ENCODE measurements at regions not wholly inside any gene's neighbourhood (a gene's known extent, or its start where the extent isn't known, plus 50 kb on each side); places are given as distances from the start of the nearest gene placed in this dataset.
"Not testable (repeated sequence)": the region's sequence is repeated elsewhere in the genome, so short reads cannot be mapped to it uniquely, and the experiment has no call there.

DNA sequence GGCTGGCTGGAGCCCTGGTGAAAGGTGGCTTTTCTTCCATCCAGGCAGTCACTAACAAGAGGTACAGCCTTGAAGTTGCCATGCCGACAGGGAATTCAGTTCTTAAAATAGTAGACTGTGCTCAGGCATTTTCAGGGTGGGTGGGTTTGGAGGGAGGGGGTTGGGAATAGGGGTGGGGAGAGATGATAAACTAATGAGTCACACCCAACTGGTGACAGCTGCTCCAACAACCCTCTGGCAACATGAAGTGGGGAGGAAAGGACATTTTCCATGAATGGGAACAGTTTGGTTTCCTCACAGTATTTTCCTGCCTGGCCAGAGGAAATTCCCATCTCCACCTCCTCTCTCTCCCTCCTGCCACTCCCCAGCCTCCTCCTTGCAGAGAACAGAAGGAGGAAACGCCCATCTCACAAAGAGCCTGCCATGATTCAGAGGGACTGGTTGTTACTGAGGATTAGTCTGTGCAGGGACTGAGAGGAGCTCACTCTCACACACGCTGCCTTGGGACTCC is 113.0 kb upstream of the SLC1A4 start:
- DNase-seq (ENCODE audit: low spot score) = no peak

GRCh38 chr2:64879745-64880144 is 109.5 kb upstream of the SLC1A4 start:
- no peak for DNase-seq (ENCODE audit: low spot score)

DNA sequence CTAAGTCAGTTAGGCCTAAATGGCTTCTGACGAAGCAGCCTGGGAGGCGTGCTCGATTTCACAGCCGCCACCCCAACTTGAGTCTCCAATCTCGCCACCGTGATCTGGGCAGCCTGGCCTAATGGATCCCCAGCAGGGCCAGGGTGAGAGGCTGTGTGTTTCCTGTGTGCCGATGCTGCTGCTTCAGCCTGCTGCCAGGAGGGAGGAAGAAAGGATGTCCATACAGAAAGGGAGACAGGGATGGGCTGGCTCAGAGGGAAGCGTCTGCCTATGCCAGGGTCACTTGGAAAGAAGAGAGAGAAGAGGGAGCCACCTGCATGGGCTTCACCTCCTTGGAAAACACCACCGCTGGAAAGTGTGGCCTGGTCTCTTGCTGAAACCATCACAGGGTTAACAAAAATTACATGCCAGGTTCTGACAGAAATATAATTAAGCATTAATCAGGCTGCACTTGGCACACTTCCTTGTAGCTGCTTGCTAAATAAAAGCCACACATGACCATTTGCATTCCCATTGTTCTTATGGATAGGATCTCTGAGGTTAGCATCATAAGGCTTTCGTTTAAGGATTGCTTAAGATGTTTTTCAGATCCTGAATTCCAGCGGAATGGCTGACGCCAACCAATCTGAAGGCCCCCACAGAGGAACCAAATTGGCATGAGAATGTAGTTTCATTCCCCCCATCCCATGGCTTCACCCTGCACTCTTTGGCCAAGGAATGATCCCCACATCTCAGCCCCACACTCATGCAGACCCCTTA is 108.8 kb upstream of the SLC1A4 start:
- no peak for DNase-seq (ENCODE audit: low spot score)

GRCh38 chr2:64881037-64881492 is 108.1 kb upstream of the SLC1A4 start:
- DNase-seq (ENCODE audit: low spot score) = no peak

DNA sequence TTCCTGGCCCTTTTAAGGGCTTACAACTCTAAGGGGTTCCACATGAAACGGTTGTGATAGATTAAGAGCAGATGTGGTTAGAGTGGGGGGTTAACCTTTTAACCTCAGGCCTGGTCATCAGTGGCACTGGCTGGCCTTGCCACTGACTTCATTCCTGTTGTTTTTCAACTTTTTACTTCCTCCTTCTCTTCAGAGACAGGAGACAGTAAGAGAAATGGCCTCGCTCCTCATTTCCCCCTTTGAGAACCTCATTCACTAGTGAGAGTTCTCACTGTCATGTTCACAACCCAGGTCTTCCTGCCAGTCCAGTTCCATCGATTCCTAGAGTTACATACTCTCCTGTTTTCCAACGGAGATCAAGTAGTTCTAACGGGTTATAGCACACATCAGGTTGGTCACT is 101.6 kb upstream of the SLC1A4 start:
- no peak for DNase-seq (ENCODE audit: low spot score)

- DNase-seq (ENCODE audit: low spot score) = no peak
Observed at GRCh38 chr2:64888591-64889309, 100.4 kb upstream of the SLC1A4 start.

DNA sequence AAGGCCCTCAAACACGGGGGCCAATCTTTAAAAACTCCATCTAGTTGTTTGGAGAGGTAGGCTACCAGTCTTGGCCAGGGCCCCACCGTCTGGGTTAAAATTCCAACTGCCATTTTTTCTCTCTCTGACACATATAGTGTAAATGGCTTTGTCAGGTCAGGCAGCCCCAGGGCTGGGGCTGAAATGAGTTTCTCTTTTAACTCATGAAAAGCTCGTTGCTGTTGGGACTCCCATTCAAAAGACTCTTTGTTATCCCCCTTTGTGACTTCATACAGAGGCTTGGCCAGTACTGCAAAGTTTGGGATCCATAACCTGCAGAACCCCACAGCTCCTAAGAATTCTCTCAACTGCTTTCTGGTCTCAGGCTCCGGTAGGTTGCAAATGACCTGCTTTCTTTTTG is 99.4 kb upstream of the SLC1A4 start:
- DNase-seq (ENCODE audit: low spot score) = no peak

DNA sequence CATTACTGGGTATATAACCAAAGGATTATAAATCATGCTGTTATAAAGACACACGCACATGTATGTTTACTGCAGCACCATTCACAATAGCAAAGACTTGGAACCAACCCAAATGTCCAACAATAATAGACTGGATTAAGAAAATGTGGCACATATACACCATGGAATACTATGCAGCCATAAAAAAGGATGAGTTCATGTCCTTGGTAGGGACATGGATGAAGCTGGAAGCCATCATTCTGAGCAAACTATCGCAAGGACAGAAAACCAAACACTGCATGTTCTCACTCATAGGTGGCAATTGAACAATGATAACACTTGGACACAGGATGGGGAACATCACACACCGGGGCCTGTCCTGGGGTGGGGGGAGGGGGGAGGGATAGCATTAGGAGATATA is 92.6 kb upstream of the SLC1A4 start:
- DNase-seq (ENCODE audit: low spot score) = not testable (repeated sequence)

DNA sequence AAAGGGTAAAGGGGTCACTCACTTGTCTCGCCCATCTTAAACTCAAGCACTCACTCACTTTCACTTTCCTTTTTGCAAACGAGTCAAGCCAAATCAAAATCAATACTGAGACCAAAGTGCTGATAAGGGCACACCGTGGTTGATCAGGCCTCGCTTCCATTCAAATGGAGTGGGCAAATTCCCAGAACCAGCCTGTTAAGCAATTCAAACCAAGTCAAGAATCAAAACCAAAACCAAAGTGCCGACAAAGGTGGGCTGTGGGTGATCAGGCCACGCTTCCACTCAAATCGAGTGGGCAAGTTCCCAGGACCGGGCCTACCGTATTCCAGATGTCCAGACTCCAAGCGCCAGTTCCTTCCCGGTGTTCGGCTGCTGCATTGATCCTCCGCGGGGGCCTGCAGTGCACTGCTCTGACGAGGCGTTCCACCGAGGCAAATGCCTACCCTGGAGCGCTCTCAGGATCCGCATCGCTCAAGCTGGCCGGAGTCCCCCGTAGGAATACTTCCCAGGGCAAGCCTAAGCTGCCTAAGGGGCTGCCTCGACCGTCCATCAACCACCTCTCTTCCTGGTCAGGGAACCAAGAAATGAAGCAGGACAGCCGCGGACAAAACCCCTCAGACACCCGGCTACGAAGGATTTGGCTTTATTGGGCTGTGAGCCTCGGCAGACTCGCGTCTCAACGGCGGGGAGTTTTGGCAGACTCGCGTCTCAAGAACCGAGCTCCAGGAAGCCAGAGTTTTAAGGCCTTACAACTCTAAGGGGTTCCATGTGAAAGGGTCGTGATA is 89.9 kb upstream of the SLC1A4 start:
- peak; percentile 40 for DNase-seq (ENCODE audit: low spot score)

DNA sequence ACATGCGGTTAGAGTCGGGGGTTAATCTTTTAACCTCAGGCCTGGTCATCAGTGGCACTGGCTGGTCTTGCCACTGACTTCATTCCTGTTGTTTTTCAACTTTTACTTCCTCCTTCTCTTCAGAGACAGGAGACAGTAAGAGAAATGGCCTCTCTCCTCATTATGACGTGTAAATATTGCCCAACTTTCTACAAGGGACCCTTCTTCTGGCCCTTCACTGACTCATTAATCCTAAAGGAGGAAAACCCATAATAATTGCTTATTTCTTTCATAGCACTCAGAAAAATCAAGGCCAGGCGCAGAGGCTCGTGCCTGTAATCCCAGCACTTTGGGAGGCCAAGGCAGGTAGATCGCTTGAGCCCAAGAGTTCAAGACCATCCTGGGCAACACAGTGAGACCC is 89.3 kb upstream of the SLC1A4 start:
- DNase-seq (ENCODE audit: low spot score) = not testable (repeated sequence)

DNA sequence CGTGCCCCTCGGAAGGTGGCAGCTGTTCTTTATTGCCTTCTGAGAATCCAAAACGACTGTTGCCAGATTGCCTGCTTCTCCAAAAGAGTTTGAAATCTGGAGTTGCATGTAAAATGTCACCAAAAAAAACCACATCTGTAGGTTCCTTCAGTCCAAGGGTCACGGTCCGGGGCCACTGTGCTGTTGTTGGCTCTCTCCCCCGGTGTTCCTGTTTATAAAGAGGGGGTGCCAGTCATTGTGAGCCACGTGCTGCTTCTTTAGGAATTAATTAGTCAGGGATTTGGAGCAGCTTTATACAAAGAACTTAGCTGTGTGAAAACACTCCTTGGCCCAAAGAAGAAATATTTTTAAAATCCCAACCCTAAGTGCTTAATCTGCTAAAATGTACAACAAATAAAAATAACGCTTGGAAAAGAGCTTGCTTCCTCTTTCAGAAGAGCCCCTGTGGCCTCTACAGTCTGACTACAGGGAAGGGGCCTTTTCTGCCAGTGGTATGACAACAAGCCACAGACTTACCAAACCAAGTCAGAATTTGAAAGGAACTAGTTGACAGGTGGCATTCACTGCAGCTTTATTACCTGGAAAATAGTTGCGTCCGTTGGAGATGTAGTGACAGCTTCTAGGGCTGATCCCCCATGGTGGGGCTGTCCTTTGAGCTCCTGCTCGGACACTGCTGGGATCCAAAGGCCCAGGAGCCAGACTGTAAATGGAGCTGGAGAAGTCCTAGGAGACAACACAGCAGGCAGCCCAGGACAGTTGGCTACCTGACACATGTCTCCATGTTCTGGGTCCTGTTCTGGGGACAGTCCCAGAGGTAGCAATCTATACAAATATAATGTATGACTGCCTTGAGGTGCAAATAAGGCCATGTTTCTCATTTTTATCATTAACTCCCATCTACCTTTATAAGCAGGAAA is 84.5 kb upstream of the SLC1A4 start:
- DNase-seq (ENCODE audit: low spot score) = no peak

DNA sequence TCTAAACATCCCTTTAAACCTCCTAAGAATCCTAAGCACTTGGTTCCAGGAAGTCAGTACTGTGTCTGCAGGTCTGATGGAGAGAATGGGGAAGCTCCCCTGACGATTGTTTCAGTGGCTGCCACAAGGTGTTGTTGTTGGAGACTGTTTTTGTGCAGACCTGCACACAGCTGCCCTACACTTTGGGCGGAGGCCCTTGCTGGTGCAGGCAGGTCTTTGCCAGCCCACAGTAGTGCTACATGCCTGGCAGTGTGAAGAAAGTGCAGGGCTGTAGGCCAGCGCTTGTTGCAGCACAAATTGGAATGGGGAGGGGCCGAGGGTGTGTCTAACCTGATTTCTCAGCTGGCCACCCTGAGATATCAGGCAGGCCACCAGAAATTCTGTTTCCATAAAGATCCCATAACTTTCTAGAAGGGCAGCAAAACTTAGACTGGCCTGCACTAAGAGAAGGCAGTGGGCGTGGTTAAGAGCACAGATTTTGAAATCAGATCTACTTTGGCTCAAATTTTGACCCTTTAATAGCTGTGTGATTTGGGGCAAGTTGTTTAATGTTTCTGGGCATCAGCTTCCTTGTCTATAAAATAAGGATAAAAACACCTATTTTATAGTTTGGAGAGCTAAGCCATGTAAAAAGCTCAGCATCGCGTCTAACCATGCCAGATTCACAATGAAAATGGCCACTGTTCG is 83.7 kb upstream of the SLC1A4 start:
- peak; percentile 24 for DNase-seq (ENCODE audit: low spot score)

- no peak for DNase-seq (ENCODE audit: low spot score)
Observed at GRCh38 chr2:64906853-64907536, 82.2 kb upstream of the SLC1A4 start.

DNA sequence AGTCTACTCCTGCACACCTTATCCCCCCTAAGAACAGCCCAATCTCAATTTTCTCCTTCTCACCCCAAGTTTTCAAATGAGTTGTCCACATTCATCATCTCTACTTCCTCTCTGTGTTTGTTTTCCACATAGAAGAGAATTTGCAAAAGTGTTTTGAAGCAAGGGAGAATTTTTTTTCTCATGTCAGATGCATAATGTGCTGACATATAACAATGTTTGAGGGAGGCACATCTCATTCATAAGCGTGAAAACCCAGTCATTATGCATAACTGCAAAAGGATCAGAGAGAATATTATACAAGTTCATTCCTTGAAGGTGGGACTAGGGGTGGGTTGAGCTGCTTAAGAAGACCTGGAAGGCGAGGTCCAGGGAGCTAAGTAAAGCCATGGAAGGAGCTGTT is 80.8 kb upstream of the SLC1A4 start:
- no peak for DNase-seq (ENCODE audit: low spot score)

GRCh38 chr2:64910523-64910922 is 78.7 kb upstream of the SLC1A4 start:
- no peak for DNase-seq (ENCODE audit: low spot score)

GRCh38 chr2:64910972-64911433 is 78.2 kb upstream of the SLC1A4 start:
- DNase-seq (ENCODE audit: low spot score) = no peak

DNA sequence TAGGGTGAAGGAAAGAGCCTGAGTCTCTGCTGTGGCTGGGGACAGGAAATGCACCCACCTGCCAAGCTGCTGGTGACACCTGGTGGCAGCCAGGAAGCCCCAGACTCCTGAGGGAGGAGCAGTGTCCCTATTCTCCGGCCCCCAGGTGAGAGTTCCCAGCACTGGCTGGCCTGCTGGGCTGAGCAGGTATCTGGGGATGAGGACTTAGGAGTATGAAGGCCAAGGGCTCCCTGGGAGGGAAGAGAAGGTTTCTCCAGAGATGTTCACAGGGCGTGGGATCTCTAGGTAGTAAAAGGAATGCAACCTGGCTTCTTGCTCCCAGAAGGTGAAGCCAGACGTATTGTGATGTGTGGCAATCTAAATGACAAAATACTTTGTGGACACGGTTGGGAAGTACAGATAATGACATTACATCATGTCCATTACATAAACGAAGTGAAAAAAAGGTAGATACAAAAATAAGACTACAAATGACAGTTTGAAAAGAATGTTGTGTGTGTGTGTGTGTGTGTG is 75.8 kb upstream of the SLC1A4 start:
- no peak for DNase-seq (ENCODE audit: low spot score)

DNA sequence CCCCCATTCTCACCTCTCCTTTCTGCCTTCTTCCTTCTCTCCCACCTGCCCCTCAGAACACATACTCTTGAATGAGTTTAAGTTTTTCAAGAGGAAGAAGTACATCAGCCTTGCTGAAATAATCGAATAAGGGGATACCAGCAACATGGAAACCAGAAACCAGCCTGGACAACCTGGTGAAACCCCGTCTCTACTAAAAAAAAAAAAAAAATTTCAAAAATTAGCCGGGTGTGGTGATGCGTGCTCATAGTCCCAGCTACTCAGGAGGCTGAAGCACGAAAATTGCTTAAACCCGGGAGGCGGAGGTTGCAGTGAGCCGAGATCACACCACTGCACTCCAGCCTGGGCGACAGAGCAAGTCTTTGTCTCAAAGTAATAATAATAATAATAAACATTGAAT is 75.0 kb upstream of the SLC1A4 start:
- DNase-seq (ENCODE audit: low spot score) = no peak

GRCh38 chr2:64914735-64915509 is 74.3 kb upstream of the SLC1A4 start:
- DNase-seq (ENCODE audit: low spot score) = no peak

Data from mucosa of gallbladder (tissue), 1 donor.